Loucy (cell line): ENCODE measurements at regions not wholly inside any gene's neighbourhood (a gene's known extent, or its start where the extent isn't known, plus 50 kb on each side); places are given as distances from the start of the nearest gene placed in this dataset.

Source experiments
- CTCF ChIP-seq: fragments of 200-600 bp; sonication (generic); conservative IDR thresholded peaks from 2 replicates; pipeline ENCODE4 v1.5.1; 2014; ENCODE audit warnings: mild to moderate bottlenecking, antibody characterized with exemption, low read length
- EZH2phosphoT487 ChIP-seq: fragments of 200-600 bp; IDR thresholded peaks from 2 replicates; pipeline ENCODE4 v1.6.1; 2018; ENCODE audit warnings: antibody characterized with exemption, mild to moderate bottlenecking, moderate library complexity, borderline replicate concordance

GRCh38 chr2:239853121-239853520 is 172.0 kb downstream of the NDUFA10 start:
- TF ChIP-seq CTCF (no peak), EZH2phosphoT487 (no peak)
